ENCODE measurements at regions not wholly inside any gene's neighbourhood (a gene's known extent, or its start where the extent isn't known, plus 50 kb on each side); places are given as distances from the start of the nearest gene placed in this dataset.
"Not testable (repeated sequence)": the region's sequence is repeated elsewhere in the genome, so short reads cannot be mapped to it uniquely, and the experiment has no call there.

- no peak for DNase-seq
Measured at GRCh38 chr6:3900744-3901336, 51.7 kb downstream of the FAM50B start.

- DNase-seq: no peak
Measured at GRCh38 chr6:3902871-3903648, 53.9 kb downstream of the FAM50B start.

- no peak for DNase-seq
Measured at GRCh38 chr6:3904518-3904917, 55.3 kb downstream of the FAM50B start.

GRCh38 chr6:3905945-3906845, 57.0 kb downstream of the FAM50B start:
- DNase-seq: no peak

GRCh38 chr6:3906846-3907151, 57.6 kb downstream of the FAM50B start:
- no peak for DNase-seq

GRCh38 chr6:3908223-3908622, 59.0 kb downstream of the FAM50B start:
- no peak for DNase-seq

GRCh38 chr6:3908961-3909360, 59.8 kb downstream of the FAM50B start:
- DNase-seq: no peak

GRCh38 chr6:3910106-3910663, 61.0 kb downstream of the FAM50B start:
- no peak for DNase-seq

GRCh38 chr6:3911130-3911529, 62.0 kb downstream of the FAM50B start:
- DNase-seq: no peak

GRCh38 chr6:3911614-3912336, 62.6 kb downstream of the FAM50B start:
- DNase-seq: no peak

GRCh38 chr6:3912361-3913076, 63.3 kb downstream of the FAM50B start:
- no peak for DNase-seq

- peak; percentile 7 to 62 for DNase-seq
Measured at GRCh38 chr6:3913077-3913957, 64.1 kb downstream of the FAM50B start.

GRCh38 chr6:3913958-3914337, 64.8 kb downstream of the FAM50B start:
- no peak for DNase-seq

GRCh38 chr6:3915076-3915791, 66.1 kb downstream of the FAM50B start:
- DNase-seq: no peak

- no peak for DNase-seq
Measured at GRCh38 chr6:3916211-3916610, 67.0 kb downstream of the FAM50B start.

GRCh38 chr6:3916749-3917148, 67.6 kb downstream of the FAM50B start:
- DNase-seq: not testable (repeated sequence)

GRCh38 chr6:3918469-3918868, 69.3 kb downstream of the FAM50B start:
- DNase-seq: no peak

- DNase-seq: no peak
Measured at GRCh38 chr6:3919130-3919628, 70.0 kb downstream of the FAM50B start.

GRCh38 chr6:3919849-3920248, 70.7 kb downstream of the FAM50B start:
- no peak for DNase-seq

GRCh38 chr6:3920321-3920720, 71.1 kb downstream of the FAM50B start:
- no peak for DNase-seq

Measured in SHP77 (cell line).